ENCODE measurements at regions not wholly inside any gene's neighbourhood (a gene's known extent, or its start where the extent isn't known, plus 50 kb on each side); places are given as distances from the start of the nearest gene placed in this dataset.
"Not testable (repeated sequence)": the region's sequence is repeated elsewhere in the genome, so short reads cannot be mapped to it uniquely, and the experiment has no call there.

- DNase-seq, result no peak
- CTCF ChIA-PET, result interaction anchor here (0.5 kb wide), 1 partner anchor 27 kb away, joined by 3 read pairs; no protein-coding TSS in a partner anchor
- 92% methylated on average over 1 of the region's 5 CpGs for WGBS (ENCODE audit: insufficient coverage)
- POLR2A ChIA-PET, result no interaction called here
- no peaks in the 10 kb centered on the region for H3K9me3 ChIP-seq (ENCODE audit: control extremely low read depth in 1 of 5, control insufficient read depth in 4 of 5, insufficient read depth in 2 of 5, low read depth in 1 of 5, low read length in 4 of 5)
- H3K4me1 ChIP-seq (ENCODE audit: control extremely low read depth in 1 of 4, control insufficient read depth in 4 of 4, insufficient read depth in 4 of 4, low read length in 3 of 4), result peaks cover 6 to 14% (median 9%) of the 10 kb centered on the region in 4 experiments
- no peak overlapping the region for H3K4me3 ChIP-seq (ENCODE audit: control insufficient read depth in 1 of 7, extremely low read depth in 1 of 7, insufficient read depth in 4 of 7, low read depth in 2 of 7, low read length in 6 of 7)
- H3K27me3 ChIP-seq (replicated peaks in 2 of 5; ENCODE audit: control insufficient read depth in 4 of 5, insufficient read depth in 5 of 5, low read length in 4 of 5), result peaks cover 5 to 41% (median 15%) of the 10 kb centered on the region in 5 experiments
- no peaks in the 10 kb centered on the region for H3K36me3 ChIP-seq (ENCODE audit: control insufficient read depth in 4 of 4, insufficient read depth in 4 of 4, low read length in 3 of 4)
- no peak overlapping the region for H3K27ac ChIP-seq (ENCODE audit: insufficient read depth in 1 of 2, low read depth in 1 of 2, low read length in 2 of 2, poor library complexity in 1 of 2, severe bottlenecking in 2 of 2)
These were observed 79.5 kb upstream of the ZNF644 start for GRCh38 chr1:91101328-91101727.

- Histone ChIP-seq H3K27me3 (replicated peaks in 2 of 5; ENCODE audit: control insufficient read depth in 4 of 5, insufficient read depth in 5 of 5, low read length in 4 of 5) (peaks cover 5 to 42% (median 15%) of the 10 kb centered on the region in 5 experiments), H3K9me3 (ENCODE audit: control extremely low read depth in 1 of 5, control insufficient read depth in 4 of 5, insufficient read depth in 2 of 5, low read depth in 1 of 5, low read length in 4 of 5) (no peaks in the 10 kb centered on the region), H3K27ac (ENCODE audit: insufficient read depth in 1 of 2, low read depth in 1 of 2, low read length in 2 of 2, poor library complexity in 1 of 2, severe bottlenecking in 2 of 2) (no peak overlapping the region), H3K36me3 (ENCODE audit: control insufficient read depth in 4 of 4, insufficient read depth in 4 of 4, low read length in 3 of 4) (no peaks in the 10 kb centered on the region), H3K4me3 (ENCODE audit: control insufficient read depth in 1 of 7, extremely low read depth in 1 of 7, insufficient read depth in 4 of 7, low read depth in 2 of 7, low read length in 6 of 7) (peak overlapping the region in 1 of 7 experiments; percentile 25), H3K4me1 (ENCODE audit: control extremely low read depth in 1 of 4, control insufficient read depth in 4 of 4, insufficient read depth in 4 of 4, low read length in 3 of 4) (peaks cover 6 to 14% (median 9%) of the 10 kb centered on the region in 4 experiments)
- WGBS (ENCODE audit: insufficient coverage), result 23% methylated on average over 6 of the region's 7 CpGs
- POLR2A ChIA-PET, result no interaction called here
- peak; percentile 34 to 78 (median 77) for DNase-seq
- CTCF ChIA-PET, result no interaction called here
These were observed 78.1 kb upstream of the ZNF644 start for GRCh38 chr1:91099746-91100621.

- Histone ChIP-seq H3K36me3 (ENCODE audit: control insufficient read depth in 4 of 4, insufficient read depth in 4 of 4, low read length in 3 of 4) (no peaks in the 10 kb centered on the region), H3K4me1 (ENCODE audit: control extremely low read depth in 1 of 4, control insufficient read depth in 4 of 4, insufficient read depth in 4 of 4, low read length in 3 of 4) (peaks cover 6 to 14% (median 9%) of the 10 kb centered on the region in 4 experiments), H3K9me3 (ENCODE audit: control extremely low read depth in 1 of 5, control insufficient read depth in 4 of 5, insufficient read depth in 2 of 5, low read depth in 1 of 5, low read length in 4 of 5) (no peaks in the 10 kb centered on the region), H3K4me3 (ENCODE audit: control insufficient read depth in 1 of 7, extremely low read depth in 1 of 7, insufficient read depth in 4 of 7, low read depth in 2 of 7, low read length in 6 of 7) (no peak overlapping the region), H3K27ac (ENCODE audit: insufficient read depth in 1 of 2, low read depth in 1 of 2, low read length in 2 of 2, poor library complexity in 1 of 2, severe bottlenecking in 2 of 2) (no peak overlapping the region), H3K27me3 (replicated peaks in 2 of 5; ENCODE audit: control insufficient read depth in 4 of 5, insufficient read depth in 5 of 5, low read length in 4 of 5) (peaks cover 5 to 38% (median 11%) of the 10 kb centered on the region in 5 experiments)
- no peak for DNase-seq
- WGBS (ENCODE audit: insufficient coverage), result 88% methylated on average over 2 of the region's 3 CpGs
- ChIA-PET POLR2A (no interaction called here), CTCF (no interaction called here)
These were observed 76.6 kb upstream of the ZNF644 start for GRCh38 chr1:91098299-91098906.

- H3K4me3 ChIP-seq (ENCODE audit: control insufficient read depth in 1 of 7, extremely low read depth in 1 of 7, insufficient read depth in 4 of 7, low read depth in 2 of 7, low read length in 6 of 7); H3K36me3 ChIP-seq (ENCODE audit: control insufficient read depth in 4 of 4, insufficient read depth in 4 of 4, low read length in 3 of 4); H3K9me3 ChIP-seq (ENCODE audit: control extremely low read depth in 1 of 5, control insufficient read depth in 4 of 5, insufficient read depth in 2 of 5, low read depth in 1 of 5, low read length in 4 of 5); DNase-seq; H3K27ac ChIP-seq (ENCODE audit: insufficient read depth in 1 of 2, low read depth in 1 of 2, low read length in 2 of 2, poor library complexity in 1 of 2, severe bottlenecking in 2 of 2); CTCF ChIA-PET; POLR2A ChIA-PET: not testable (repeated sequence)
- Histone ChIP-seq H3K4me1 (ENCODE audit: control extremely low read depth in 1 of 4, control insufficient read depth in 4 of 4, insufficient read depth in 4 of 4, low read length in 3 of 4) (peaks cover 3 to 12% (median 6%) of the 10 kb centered on the region in 4 experiments), H3K27me3 (replicated peaks in 2 of 5; ENCODE audit: control insufficient read depth in 4 of 5, insufficient read depth in 5 of 5, low read length in 4 of 5) (peaks cover 0 to 23% (median 9%) of the 10 kb centered on the region in 5 experiments)
- WGBS (ENCODE audit: insufficient coverage), result 100% methylated on average over 2 of the region's 10 CpGs
These were observed 73.5 kb upstream of the ZNF644 start for GRCh38 chr1:91095321-91095720.

- CTCF ChIA-PET, result no interaction called here
- POLR2A ChIA-PET, result no interaction called here
- Histone ChIP-seq H3K4me3 (ENCODE audit: control insufficient read depth in 1 of 7, extremely low read depth in 1 of 7, insufficient read depth in 4 of 7, low read depth in 2 of 7, low read length in 6 of 7) (no peak overlapping the region), H3K4me1 (ENCODE audit: control extremely low read depth in 1 of 4, control insufficient read depth in 4 of 4, insufficient read depth in 4 of 4, low read length in 3 of 4) (peaks cover 0 to 2% (median 0%) of the 10 kb centered on the region in 4 experiments), H3K9me3 (ENCODE audit: control extremely low read depth in 1 of 5, control insufficient read depth in 4 of 5, insufficient read depth in 2 of 5, low read depth in 1 of 5, low read length in 4 of 5) (peaks cover 1 to 16% (median 6%) of the 10 kb centered on the region in 5 experiments), H3K27me3 (replicated peaks in 2 of 5; ENCODE audit: control insufficient read depth in 4 of 5, insufficient read depth in 5 of 5, low read length in 4 of 5) (peaks cover 0 to 13% (median 2%) of the 10 kb centered on the region in 5 experiments), H3K27ac (ENCODE audit: insufficient read depth in 1 of 2, low read depth in 1 of 2, low read length in 2 of 2, poor library complexity in 1 of 2, severe bottlenecking in 2 of 2) (no peak overlapping the region), H3K36me3 (ENCODE audit: control insufficient read depth in 4 of 4, insufficient read depth in 4 of 4, low read length in 3 of 4) (no peaks in the 10 kb centered on the region)
- no peak for DNase-seq
- 60% methylated on average over 1 of the region's 4 CpGs for WGBS (ENCODE audit: insufficient coverage)
These were observed 70.7 kb upstream of the ZNF644 start for GRCh38 chr1:91092503-91092902.

GRCh38 chr1:91091812-91092211 lies 70.0 kb upstream of the ZNF644 start:
- ChIA-PET CTCF (no interaction called here), POLR2A (no interaction called here)
- 5% methylated on average over 3 of the region's 7 CpGs for WGBS (ENCODE audit: insufficient coverage)
- peaks cover 0 to 10% (median 2%) of the 10 kb centered on the region in 5 experiments for H3K27me3 ChIP-seq (replicated peaks in 2 of 5; ENCODE audit: control insufficient read depth in 4 of 5, insufficient read depth in 5 of 5, low read length in 4 of 5)
- H3K9me3 ChIP-seq (ENCODE audit: control extremely low read depth in 1 of 5, control insufficient read depth in 4 of 5, insufficient read depth in 2 of 5, low read depth in 1 of 5, low read length in 4 of 5), result peaks cover 1 to 16% (median 6%) of the 10 kb centered on the region in 5 experiments
- H3K4me3 ChIP-seq (ENCODE audit: control insufficient read depth in 1 of 7, extremely low read depth in 1 of 7, insufficient read depth in 4 of 7, low read depth in 2 of 7, low read length in 6 of 7), result no peak overlapping the region
- DNase-seq, result no peak
- H3K36me3 ChIP-seq (ENCODE audit: control insufficient read depth in 4 of 4, insufficient read depth in 4 of 4, low read length in 3 of 4), result no peaks in the 10 kb centered on the region
- H3K27ac ChIP-seq (ENCODE audit: insufficient read depth in 1 of 2, low read depth in 1 of 2, low read length in 2 of 2, poor library complexity in 1 of 2, severe bottlenecking in 2 of 2), result no peak overlapping the region
- H3K4me1 ChIP-seq (ENCODE audit: control extremely low read depth in 1 of 4, control insufficient read depth in 4 of 4, insufficient read depth in 4 of 4, low read length in 3 of 4), result peaks cover 0 to 2% (median 0%) of the 10 kb centered on the region in 4 experiments

GRCh38 chr1:91080650-91081049 lies 58.8 kb upstream of the ZNF644 start:
- no peaks in the 10 kb centered on the region for H3K36me3 ChIP-seq (ENCODE audit: control insufficient read depth in 4 of 4, insufficient read depth in 4 of 4, low read length in 3 of 4)
- CTCF ChIA-PET, result interaction anchor here (1.0 kb wide), 1 partner anchor 68 kb away, joined by 3 read pairs; no protein-coding TSS in a partner anchor
- POLR2A ChIA-PET, result no interaction called here
- WGBS (ENCODE audit: insufficient coverage), result 100% methylated on average over 1 of the region's 3 CpGs
- no peak overlapping the region for H3K27ac ChIP-seq (ENCODE audit: insufficient read depth in 1 of 2, low read depth in 1 of 2, low read length in 2 of 2, poor library complexity in 1 of 2, severe bottlenecking in 2 of 2)
- peaks cover 0 to 2% (median 0%) of the 10 kb centered on the region in 5 experiments for H3K27me3 ChIP-seq (replicated peaks in 2 of 5; ENCODE audit: control insufficient read depth in 4 of 5, insufficient read depth in 5 of 5, low read length in 4 of 5)
- H3K4me3 ChIP-seq (ENCODE audit: control insufficient read depth in 1 of 7, extremely low read depth in 1 of 7, insufficient read depth in 4 of 7, low read depth in 2 of 7, low read length in 6 of 7), result peak overlapping the region in 1 of 7 experiments; percentile 14
- no peak for DNase-seq
- H3K4me1 ChIP-seq (ENCODE audit: control extremely low read depth in 1 of 4, control insufficient read depth in 4 of 4, insufficient read depth in 4 of 4, low read length in 3 of 4), result peaks cover 0 to 2% (median 0%) of the 10 kb centered on the region in 4 experiments
- no peaks in the 10 kb centered on the region for H3K9me3 ChIP-seq (ENCODE audit: control extremely low read depth in 1 of 5, control insufficient read depth in 4 of 5, insufficient read depth in 2 of 5, low read depth in 1 of 5, low read length in 4 of 5)

Data from common myeloid progenitor, CD34-positive (primary cell).